GM12872 (cell line): ENCODE measurements at regions not wholly inside any gene's neighbourhood (a gene's known extent, or its start where the extent isn't known, plus 50 kb on each side); places are given as distances from the start of the nearest gene placed in this dataset.
A peak's percentile ranks its signal among the peaks of the same experiment; 100 is the strongest.

Source experiments
- CTCF ChIP-seq: IDR thresholded peaks from 3 replicates; pipeline ENCODE4 v1.5.1; 2011; ENCODE audit warnings: low read depth, mild to moderate bottlenecking, low read length, moderate library complexity; ENCODE audit not compliant: insufficient read depth

- no peak for TF ChIP-seq CTCF
Observed at GRCh38 chr17:5662409-5663085, 78.2 kb upstream of the NLRP1 start.

DNA sequence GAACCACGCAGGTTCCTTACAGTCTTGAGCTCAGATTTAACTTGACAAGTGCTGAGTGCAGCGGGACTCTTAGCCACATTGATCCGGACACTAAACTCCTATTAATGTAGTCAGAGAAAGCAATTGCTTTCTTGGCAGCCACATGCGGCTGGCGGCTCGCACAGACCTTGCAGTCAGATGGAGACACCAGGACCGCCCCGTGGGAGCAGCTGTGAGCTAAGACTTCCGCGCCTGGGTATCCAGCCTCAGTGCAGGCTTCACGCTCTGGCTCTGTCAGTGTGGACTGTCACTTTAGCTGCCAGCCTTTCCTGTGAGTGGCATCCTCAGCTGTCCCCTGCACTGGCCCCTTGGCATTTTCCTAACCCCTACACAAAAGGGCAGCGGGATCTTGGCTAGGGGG is 80.9 kb upstream of the NLRP1 start:
- TF ChIP-seq CTCF = no peak

DNA sequence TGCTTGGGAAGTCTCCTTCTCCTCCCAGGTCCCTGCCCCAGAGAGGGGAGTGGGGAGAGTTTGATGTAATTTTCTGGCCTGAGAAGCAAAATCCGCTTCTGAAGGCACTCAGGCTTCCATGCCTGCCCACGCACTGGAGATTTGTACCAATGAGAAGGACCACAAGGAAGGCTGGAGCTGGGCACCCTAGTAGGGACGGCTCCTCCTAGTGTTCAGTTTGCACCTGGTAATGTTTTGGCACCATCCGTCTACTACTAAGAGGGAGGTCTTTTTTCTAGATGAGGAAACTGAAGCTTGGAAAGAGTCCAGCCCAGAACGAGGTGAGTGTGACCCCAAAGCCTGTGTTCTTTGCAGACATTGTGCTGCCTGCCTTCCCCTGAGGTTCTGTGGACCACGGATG is 83.6 kb upstream of the NLRP1 start:
- peak; percentile 41; the same call in 2 of the 3 replicates for TF ChIP-seq CTCF

DNA sequence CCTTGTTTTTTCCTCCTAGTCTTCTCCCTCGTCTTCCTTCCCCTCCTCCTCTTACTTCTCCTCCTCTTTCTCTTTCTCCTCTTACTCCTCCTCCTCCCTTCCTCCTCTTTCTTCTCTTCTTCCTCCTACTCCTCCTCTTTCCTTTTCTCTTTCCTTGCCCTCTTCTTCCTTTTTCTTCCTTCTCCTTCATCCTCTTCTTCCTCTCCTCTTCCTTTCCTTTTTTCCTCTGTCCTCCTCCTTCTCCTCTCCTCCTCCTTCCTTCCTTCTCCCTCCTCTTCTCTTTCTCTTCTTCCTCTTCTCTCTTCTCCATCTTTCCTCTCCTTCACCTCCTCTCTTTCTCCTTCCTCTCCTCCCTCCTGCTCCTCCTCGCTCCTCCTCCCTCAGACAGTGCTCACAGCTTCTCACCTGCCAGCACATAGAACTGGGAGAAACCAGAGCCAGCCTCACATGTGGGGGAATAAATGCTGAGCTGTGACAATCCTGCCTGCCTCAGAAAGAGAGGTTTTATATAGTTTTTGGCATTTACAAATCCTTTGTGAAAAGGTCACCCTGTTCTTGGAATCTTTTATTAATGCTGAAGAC is 84.3 kb upstream of the NLRP1 start:
- TF ChIP-seq CTCF = no peak

- TF ChIP-seq CTCF = no peak
Observed at GRCh38 chr17:5669191-5669590, 84.9 kb upstream of the NLRP1 start.

DNA sequence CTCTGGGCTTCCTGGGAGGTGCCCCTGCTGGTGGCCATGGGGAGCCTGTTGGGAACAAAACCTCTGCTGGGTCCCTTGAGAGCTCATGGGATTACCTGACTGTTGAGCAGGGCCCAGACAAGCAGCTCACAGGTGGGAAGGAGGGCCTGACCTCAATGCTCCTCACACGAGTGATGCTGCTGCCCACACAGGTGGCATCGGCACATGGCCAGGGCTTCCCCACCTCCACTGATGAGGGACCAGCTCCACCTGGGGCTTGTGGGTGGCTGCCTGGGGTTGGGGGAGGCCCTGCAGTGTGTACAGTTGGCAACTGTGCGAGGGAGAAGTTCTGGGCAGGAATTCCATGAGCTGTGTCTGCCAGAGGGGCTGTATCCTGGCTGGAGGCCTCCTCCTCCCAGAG is 87.8 kb upstream of the NLRP1 start:
- no peak for TF ChIP-seq CTCF

DNA sequence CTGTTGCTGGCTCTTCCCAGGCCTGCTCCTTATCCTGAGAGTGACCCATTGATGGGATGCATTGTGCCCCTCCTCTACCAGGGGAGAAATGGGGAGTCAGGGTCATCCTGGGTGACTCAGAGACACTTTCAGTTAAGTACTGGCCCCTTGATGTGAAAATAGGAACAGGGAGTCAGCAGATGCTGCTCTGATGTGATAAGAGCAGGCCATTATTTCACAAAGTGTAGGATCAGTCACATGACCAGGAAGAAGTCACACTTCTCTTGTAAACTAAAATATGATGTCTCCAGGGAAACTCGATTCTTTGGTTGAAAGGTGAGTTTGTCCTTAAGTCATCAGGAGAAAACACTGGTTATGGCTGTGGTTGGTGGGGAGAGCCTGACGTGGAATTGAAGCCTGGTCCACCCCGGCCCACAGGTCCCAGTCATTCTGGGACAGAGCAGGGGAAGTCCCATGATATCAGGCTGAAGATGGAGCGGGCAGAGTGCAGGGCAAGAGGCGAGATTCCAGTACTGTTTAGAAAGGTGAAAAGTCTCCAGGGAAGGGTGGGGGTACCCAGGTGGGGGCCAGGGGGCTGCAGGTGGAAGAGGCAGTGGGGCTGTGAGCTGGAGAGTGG is 88.6 kb upstream of the NLRP1 start:
- no peak for TF ChIP-seq CTCF
